ENCODE measurements at regions not wholly inside any gene's neighbourhood (a gene's known extent, or its start where the extent isn't known, plus 50 kb on each side); places are given as distances from the start of the nearest gene placed in this dataset.

- H3F3A ChIP-seq (ENCODE audit: control insufficient read depth, insufficient read depth) = no peaks in the 10 kb centered on the region
- no peaks in the 10 kb centered on the region for H3K9me2 ChIP-seq (replicated peaks; ENCODE audit: control insufficient read depth, low read length)
- H3K27me3 ChIP-seq (ENCODE audit: control insufficient read depth, low read length) = no peaks in the 10 kb centered on the region
- no peaks in the 10 kb centered on the region for H3K36me3 ChIP-seq (ENCODE audit: control insufficient read depth, low read length)
- H3K79me2 ChIP-seq (ENCODE audit: control insufficient read depth, low read length) = no peaks in the 10 kb centered on the region
- no peaks in the 10 kb centered on the region for H3K4me1 ChIP-seq (ENCODE audit: control insufficient read depth, low read length)
- H3K4me2 ChIP-seq (ENCODE audit: low read length) = no peak overlapping the region
- no peaks in the 10 kb centered on the region for H4K20me1 ChIP-seq (ENCODE audit: control insufficient read depth, insufficient read depth, low read depth, low read length)
- H3K4me3 ChIP-seq (ENCODE audit: low read length) = no peak overlapping the region
- TF ChIP-seq EZH2phosphoT487 (IDR thresholded peaks at IDR 0.05; ENCODE audit: borderline replicate concordance, low read length) (no peak), CTCF (IDR thresholded peaks at IDR 0.05; ENCODE audit: low read depth, low read length, poor library complexity, severe bottlenecking) (no peak)
- H3K9me3 ChIP-seq (ENCODE audit: control insufficient read depth, insufficient read depth, low read length) = no peaks in the 10 kb centered on the region
- no peak overlapping the region for H3K27ac ChIP-seq (ENCODE audit: low read depth, low read length)
Observed at GRCh38 chr4:67120369-67120768, 424.9 kb downstream of the CENPC start.

GRCh38 chr4:67109276-67109675, 436.0 kb downstream of the CENPC start:
- no peaks in the 10 kb centered on the region for H3K9me2 ChIP-seq (replicated peaks; ENCODE audit: control insufficient read depth, low read length)
- H3K36me3 ChIP-seq (ENCODE audit: control insufficient read depth, low read length) = no peaks in the 10 kb centered on the region
- H3K4me3 ChIP-seq (ENCODE audit: low read length) = no peak overlapping the region
- H3K9me3 ChIP-seq (ENCODE audit: control insufficient read depth, insufficient read depth, low read length) = no peaks in the 10 kb centered on the region
- H3K27me3 ChIP-seq (ENCODE audit: control insufficient read depth, low read length) = no peaks in the 10 kb centered on the region
- no peaks in the 10 kb centered on the region for H4K20me1 ChIP-seq (ENCODE audit: control insufficient read depth, insufficient read depth, low read depth, low read length)
- H3K79me2 ChIP-seq (ENCODE audit: control insufficient read depth, low read length) = no peaks in the 10 kb centered on the region
- H3F3A ChIP-seq (ENCODE audit: control insufficient read depth, insufficient read depth) = no peaks in the 10 kb centered on the region
- no peak for TF ChIP-seq EZH2phosphoT487 (IDR thresholded peaks at IDR 0.05; ENCODE audit: borderline replicate concordance, low read length)
- no peak for TF ChIP-seq CTCF (IDR thresholded peaks at IDR 0.05; ENCODE audit: low read depth, low read length, poor library complexity, severe bottlenecking)
- no peak overlapping the region for H3K27ac ChIP-seq (ENCODE audit: low read depth, low read length)
- H3K4me2 ChIP-seq (ENCODE audit: low read length) = no peak overlapping the region
- H3K4me1 ChIP-seq (ENCODE audit: control insufficient read depth, low read length) = no peaks in the 10 kb centered on the region

GRCh38 chr4:67106861-67107460, 438.3 kb downstream of the CENPC start:
- H4K20me1 ChIP-seq (ENCODE audit: control insufficient read depth, insufficient read depth, low read depth, low read length) = no peaks in the 10 kb centered on the region
- H3K27me3 ChIP-seq (ENCODE audit: control insufficient read depth, low read length) = no peaks in the 10 kb centered on the region
- no peaks in the 10 kb centered on the region for H3K9me3 ChIP-seq (ENCODE audit: control insufficient read depth, insufficient read depth, low read length)
- no peaks in the 10 kb centered on the region for H3K36me3 ChIP-seq (ENCODE audit: control insufficient read depth, low read length)
- H3K9me2 ChIP-seq (replicated peaks; ENCODE audit: control insufficient read depth, low read length) = no peaks in the 10 kb centered on the region
- H3K27ac ChIP-seq (ENCODE audit: low read depth, low read length) = no peak overlapping the region
- no peaks in the 10 kb centered on the region for H3F3A ChIP-seq (ENCODE audit: control insufficient read depth, insufficient read depth)
- TF ChIP-seq CTCF (IDR thresholded peaks at IDR 0.05; ENCODE audit: low read depth, low read length, poor library complexity, severe bottlenecking) = no peak
- no peak for TF ChIP-seq EZH2phosphoT487 (IDR thresholded peaks at IDR 0.05; ENCODE audit: borderline replicate concordance, low read length)
- H3K79me2 ChIP-seq (ENCODE audit: control insufficient read depth, low read length) = no peaks in the 10 kb centered on the region
- H3K4me3 ChIP-seq (ENCODE audit: low read length) = no peak overlapping the region
- H3K4me1 ChIP-seq (ENCODE audit: control insufficient read depth, low read length) = no peaks in the 10 kb centered on the region
- no peak overlapping the region for H3K4me2 ChIP-seq (ENCODE audit: low read length)
